GM18873 (cell line): ENCODE measurements at regions not wholly inside any gene's neighbourhood (a gene's known extent, or its start where the extent isn't known, plus 50 kb on each side); places are given as distances from the start of the nearest gene placed in this dataset.
"Not testable (repeated sequence)": the region's sequence is repeated elsewhere in the genome, so short reads cannot be mapped to it uniquely, and the experiment has no call there.

Source experiments
- ATAC-seq: cut with Tn5 transposase; IDR thresholded peaks from one replicate; pipeline ENCODE4 v1.9.1; 2021; ENCODE audit warnings: mild to moderate bottlenecking, moderate library complexity, moderate number of reproducible peaks; ENCODE audit not compliant: unreplicated experiment, low FRiP score

DNA sequence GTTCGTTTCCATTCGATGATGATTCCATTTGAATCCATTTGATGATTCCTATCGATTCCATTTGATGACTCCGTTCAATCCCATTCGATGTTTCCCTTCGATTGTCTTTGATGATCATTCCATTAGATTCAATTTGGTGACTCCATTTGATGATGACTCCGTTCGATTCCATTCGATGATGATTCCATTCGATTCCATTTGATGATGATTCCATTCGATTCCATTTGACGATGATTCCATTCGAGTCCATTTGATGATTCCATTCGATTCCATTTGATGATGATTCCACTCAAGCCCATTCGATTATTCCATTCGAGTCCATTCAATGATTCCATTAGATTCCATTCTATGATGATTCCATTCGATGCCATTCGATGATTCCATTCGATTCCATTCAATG is 2730.6 kb downstream of the RPIA start:
- ATAC-seq = not testable (repeated sequence)

GRCh38 chr2:91427148-91427547 is 2735.7 kb downstream of the RPIA start:
- not testable (repeated sequence) for ATAC-seq

DNA sequence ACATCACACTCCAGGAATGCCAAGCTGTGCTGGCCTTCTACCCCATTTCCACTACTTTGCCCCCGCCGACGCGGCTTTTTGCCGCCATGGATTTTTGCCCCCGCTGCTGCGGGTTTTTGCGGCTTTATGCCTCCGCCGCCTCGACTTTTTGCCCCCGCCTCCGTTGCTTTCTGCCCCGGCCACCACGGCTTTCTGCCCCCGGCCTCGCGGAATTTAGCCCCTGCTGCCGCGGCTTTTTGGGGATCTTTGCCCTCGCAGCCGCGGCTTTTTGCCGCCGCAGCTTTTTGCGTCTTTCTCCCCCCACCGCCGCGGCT is 2750.4 kb downstream of the RPIA start:
- ATAC-seq = not testable (repeated sequence)

DNA sequence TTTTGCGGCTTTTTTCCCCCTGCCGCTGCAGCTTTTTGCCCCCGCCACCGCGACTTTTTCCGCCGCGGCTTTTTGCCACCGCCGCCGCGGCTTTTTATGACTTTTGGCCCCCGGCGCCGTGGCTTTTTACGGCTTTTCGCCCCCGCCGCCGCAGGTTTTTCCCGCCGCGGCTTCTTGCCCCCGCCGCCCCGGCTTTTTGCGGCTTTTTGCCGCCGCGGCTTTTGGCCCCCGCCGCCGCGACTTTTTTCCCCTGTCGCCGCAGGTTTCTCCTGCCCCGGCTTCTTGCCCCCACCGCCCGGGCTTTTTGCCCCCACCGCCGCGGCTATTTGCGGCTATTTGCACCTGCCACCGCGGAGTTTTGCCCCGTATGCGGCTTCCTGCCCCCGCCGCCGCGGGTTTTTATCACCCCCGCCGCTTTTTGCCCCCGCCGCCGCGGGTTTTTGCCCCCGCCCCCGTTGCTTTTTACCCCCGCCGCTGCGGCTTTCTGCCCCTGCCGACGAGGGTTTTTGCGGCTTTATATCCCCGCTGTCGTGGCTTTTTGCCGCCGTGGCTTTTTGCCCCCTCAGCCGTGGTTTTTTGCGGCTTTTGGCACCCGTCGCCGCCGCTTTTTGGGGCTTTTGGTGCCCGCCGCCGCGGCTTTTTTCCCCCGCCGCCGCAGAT is 2750.9 kb downstream of the RPIA start:
- ATAC-seq = no peak

DNA sequence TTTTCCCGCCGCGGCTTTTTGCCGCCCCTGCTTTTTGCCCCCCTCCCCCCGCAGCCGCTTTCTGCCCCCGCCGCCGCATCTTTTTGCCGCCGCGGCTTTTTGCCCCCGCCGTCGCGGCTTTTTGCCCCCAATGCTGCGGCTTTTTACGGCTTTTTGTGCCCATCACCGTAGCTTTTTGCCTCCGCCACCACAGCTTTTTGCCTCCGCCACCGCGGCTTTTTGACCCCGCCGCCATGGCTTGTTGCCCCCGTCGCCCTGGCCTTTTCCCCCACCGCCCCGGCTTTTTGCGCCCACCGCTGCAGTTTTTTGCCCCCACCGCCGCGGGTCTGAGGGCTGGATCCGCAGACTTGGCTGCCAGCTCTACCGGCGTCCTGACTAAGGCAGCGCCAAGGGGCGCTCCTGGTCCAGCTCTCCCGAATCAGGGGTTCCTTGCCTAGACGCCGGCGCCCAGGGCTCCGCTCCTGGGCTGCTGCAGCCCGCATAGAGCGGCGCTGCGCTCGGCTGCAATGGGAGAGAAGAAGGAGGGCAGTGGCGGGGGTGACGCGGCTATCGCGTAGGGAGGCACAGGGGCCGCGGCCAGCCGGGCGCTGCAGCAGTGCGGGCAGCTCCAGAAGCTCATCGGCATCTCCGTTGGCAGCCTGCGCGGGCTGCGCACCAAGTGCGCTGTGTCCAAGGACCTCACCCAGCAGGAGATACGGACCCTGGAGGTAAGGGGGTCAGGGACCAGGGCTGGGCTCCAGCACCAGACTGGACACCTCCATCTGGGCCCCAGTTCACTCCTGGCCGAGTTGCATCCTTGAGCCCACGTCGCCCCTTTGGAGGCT is 2751.6 kb downstream of the RPIA start:
- not testable (repeated sequence) for ATAC-seq

DNA sequence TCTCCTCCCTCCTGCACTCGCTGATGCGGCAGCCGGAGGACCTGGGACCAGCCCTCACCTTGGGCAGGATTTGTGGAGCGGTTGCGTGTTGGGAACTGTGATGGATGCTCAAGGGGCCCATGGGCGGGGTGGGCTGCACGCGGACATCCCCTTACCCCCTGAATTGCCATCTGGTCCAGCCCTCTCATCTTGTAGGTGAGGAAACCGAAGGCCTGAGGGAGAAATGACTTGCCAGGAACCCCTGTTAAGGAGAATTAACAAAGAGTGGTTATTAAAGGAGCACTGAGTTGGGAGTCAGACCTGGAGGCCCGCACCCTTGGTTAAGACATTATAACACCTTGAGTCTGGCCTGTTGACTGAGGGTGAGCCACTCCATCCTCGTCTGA is 2752.2 kb downstream of the RPIA start:
- not testable (repeated sequence) for ATAC-seq

- ATAC-seq = not testable (repeated sequence)
Observed at GRCh38 chr2:91445705-91446104, 2754.2 kb downstream of the RPIA start.

GRCh38 chr2:91446489-91446888 is 2755.0 kb downstream of the RPIA start:
- ATAC-seq = not testable (repeated sequence)

GRCh38 chr2:91446915-91447314 is 2755.4 kb downstream of the RPIA start:
- not testable (repeated sequence) for ATAC-seq

DNA sequence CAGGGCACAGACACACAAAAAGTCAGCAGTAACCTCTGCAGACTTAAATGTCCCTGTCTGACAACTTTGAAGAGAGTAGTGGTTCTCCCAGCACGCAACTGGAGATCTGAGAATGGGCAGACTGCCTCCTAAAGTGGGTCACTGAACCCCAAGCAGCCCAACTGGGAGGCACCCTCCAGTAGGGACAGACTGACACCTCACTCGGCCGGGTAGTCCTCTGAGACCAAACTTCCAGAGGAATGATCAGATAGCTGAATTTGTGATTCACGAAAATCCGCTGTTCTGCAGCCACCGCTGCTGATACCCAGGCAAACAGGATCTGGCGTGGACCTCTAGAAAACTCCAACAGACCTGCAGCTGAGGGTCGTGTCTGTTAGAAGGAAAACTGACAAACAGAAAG is 2756.0 kb downstream of the RPIA start:
- not testable (repeated sequence) for ATAC-seq

GRCh38 chr2:91462292-91462691 is 2770.8 kb downstream of the RPIA start:
- not testable (repeated sequence) for ATAC-seq

DNA sequence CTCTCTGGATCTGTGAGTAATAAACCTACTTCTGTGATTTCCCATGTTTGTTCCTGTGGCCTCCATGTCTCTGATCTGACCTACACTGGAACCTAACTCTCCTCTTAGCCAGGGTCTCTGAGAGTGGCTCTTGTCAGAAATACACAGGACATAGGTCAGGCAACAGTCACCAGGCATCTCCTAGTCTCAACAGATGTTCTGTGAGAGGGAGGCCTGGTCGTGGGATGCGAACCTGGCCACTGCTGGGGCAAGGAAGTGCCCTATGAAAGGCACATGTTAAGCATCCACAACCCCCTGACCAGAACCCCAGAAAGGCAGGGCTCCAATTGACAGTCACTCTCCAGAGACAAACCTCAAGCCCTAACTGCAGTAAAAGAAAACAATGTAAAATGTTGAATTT is 2771.5 kb downstream of the RPIA start:
- ATAC-seq = not testable (repeated sequence)

DNA sequence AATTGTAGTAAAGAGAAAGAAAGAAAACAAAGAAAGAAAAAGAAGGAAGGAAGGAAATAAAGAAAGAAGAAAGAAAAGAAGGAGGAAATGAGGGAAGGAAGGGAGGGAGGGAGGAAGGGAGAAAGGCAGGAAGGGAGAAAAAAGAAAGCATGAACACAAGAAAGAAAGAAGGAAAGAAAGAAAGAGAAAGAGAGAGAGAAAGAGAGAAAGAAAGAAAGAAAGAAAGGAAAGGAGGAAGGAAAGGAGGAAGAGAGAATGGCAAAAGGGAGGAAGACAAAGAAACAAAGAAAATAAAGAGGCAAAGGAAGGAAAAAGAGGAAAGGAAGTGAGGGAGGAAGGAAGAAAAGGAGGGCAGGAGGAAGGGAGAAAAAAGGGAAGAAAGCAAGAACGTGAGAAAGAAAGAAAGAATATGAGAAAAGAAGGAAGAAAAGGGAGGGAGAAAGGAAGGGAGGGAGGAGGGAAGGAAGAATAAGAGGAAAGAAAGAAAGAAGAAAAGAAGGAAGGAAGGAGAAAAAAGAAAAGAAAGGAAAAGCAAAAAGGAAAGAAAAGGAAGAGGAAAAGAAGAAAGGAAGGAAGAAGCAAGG is 2775.4 kb downstream of the RPIA start:
- not testable (repeated sequence) for ATAC-seq

- ATAC-seq = not testable (repeated sequence)
Observed at GRCh38 chr2:91476244-91476935, 2784.9 kb downstream of the RPIA start.

GRCh38 chr2:91476936-91477246 is 2785.4 kb downstream of the RPIA start:
- not testable (repeated sequence) for ATAC-seq

- ATAC-seq = not testable (repeated sequence)
Observed at GRCh38 chr2:91477291-91477690, 2785.8 kb downstream of the RPIA start.

- no peak for ATAC-seq
Observed at GRCh38 chr2:91477731-91478672, 2786.5 kb downstream of the RPIA start.

GRCh38 chr2:91478851-91479718 is 2787.6 kb downstream of the RPIA start:
- not testable (repeated sequence) for ATAC-seq

DNA sequence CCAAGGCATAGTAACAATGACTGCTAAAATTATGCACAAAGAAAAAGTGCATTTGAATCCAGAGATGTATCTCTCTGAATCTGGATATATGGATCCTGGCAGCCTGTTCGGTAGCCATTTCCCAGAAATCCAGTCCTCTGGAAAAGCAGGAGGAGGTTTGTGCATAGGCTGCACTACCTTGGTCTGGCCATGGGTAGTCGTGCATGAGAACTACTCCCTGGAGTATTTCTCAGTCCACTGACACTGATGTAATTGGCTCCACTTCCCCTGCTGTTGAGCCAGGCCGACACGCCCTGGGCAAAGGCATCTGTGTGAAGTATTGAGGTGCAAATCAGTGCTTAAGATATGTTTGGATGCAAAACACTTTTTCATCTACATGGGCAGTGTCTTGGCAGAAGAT is 2793.8 kb downstream of the RPIA start:
- not testable (repeated sequence) for ATAC-seq
